ENCODE measurements at regions not wholly inside any gene's neighbourhood (a gene's known extent, or its start where the extent isn't known, plus 50 kb on each side); places are given as distances from the start of the nearest gene placed in this dataset.

- FAIRE-seq = no peak
These were observed 69.5 kb upstream of the CIBAR2 start for GRCh38 chr16:85181739-85182129.

GRCh38 chr16:85182286-85182685, 70.0 kb upstream of the CIBAR2 start:
- Histone ChIP-seq H3K27ac (ENCODE audit: control insufficient read depth, insufficient read depth, low read length) (no peak overlapping the region), H3K9me3 (ENCODE audit: control insufficient read depth, low read depth, low read length) (peaks cover 6% of the 10 kb centered on the region), H3K9me1 (ENCODE audit: control insufficient read depth, extremely low read depth, insufficient read depth, low read length) (no peaks in the 10 kb centered on the region), H3K4me2 (ENCODE audit: control insufficient read depth, extremely low read depth, insufficient read depth, low read depth, low read length) (no peak overlapping the region), H3K36me3 (ENCODE audit: control insufficient read depth in 2 of 2, extremely low read depth in 1 of 2, insufficient read depth in 2 of 2, low read length in 2 of 2) (peaks cover 0 to 5% of the 10 kb centered on the region in 2 experiments), H2AFZ (ENCODE audit: control insufficient read depth, low read length) (no peak overlapping the region), H4K20me1 (ENCODE audit: control insufficient read depth, extremely low read depth, insufficient read depth, low read length) (peaks cover 3% of the 10 kb centered on the region), H3K4me1 (ENCODE audit: control insufficient read depth, extremely low read depth, insufficient read depth, low read length) (no peaks in the 10 kb centered on the region), H3K79me2 (ENCODE audit: control insufficient read depth, insufficient read depth, low read length) (peaks cover 3% of the 10 kb centered on the region), H3K4me3 (ENCODE audit: control insufficient read depth in 2 of 3, extremely low read depth in 1 of 3, insufficient read depth in 2 of 3, low read depth in 1 of 3, low read length in 3 of 3) (no peak overlapping the region), H3K9ac (ENCODE audit: control insufficient read depth, extremely low read depth, insufficient read depth, low read length) (no peak overlapping the region), H3K27me3 (ENCODE audit: control insufficient read depth, extremely low read depth, insufficient read depth, low read length) (no peaks in the 10 kb centered on the region)
- DNase-seq (ENCODE audit: low read depth, low spot score) (no peak), FAIRE-seq (no peak)
- TF ChIP-seq CTCF (optimal IDR thresholded peaks at IDR 0.05 in 1 of 3, IDR thresholded peaks at IDR 0.05 in 1 of 3, conservative IDR thresholded peaks at IDR 0.05 in 1 of 3; ENCODE audit: extremely low read depth in 1 of 3, insufficient read depth in 2 of 3, low read length in 3 of 3) (no peak), EZH2 (IDR thresholded peaks at IDR 0.05; ENCODE audit: low read length) (no peak)
- dilution Hi-C loops (cut with MboI; ENCODE audit: extremely low pct_ligation_motif_present, low sequenced_read_pairs) = no loop called here

More at GRCh38 chr16:85181739-85182129, 69.5 kb upstream of the CIBAR2 start:
- peaks cover 3% of the 10 kb centered on the region for H4K20me1 ChIP-seq (ENCODE audit: control insufficient read depth, extremely low read depth, insufficient read depth, low read length)
- H3K79me2 ChIP-seq (ENCODE audit: control insufficient read depth, insufficient read depth, low read length) = peaks cover 3% of the 10 kb centered on the region
- no peak overlapping the region for H3K27ac ChIP-seq (ENCODE audit: control insufficient read depth, insufficient read depth, low read length)
- H3K27me3 ChIP-seq (ENCODE audit: control insufficient read depth, extremely low read depth, insufficient read depth, low read length) = no peaks in the 10 kb centered on the region
- TF ChIP-seq EZH2 (IDR thresholded peaks at IDR 0.05; ENCODE audit: low read length) (no peak), CTCF (optimal IDR thresholded peaks at IDR 0.05 in 1 of 3, IDR thresholded peaks at IDR 0.05 in 1 of 3, conservative IDR thresholded peaks at IDR 0.05 in 1 of 3; ENCODE audit: extremely low read depth in 1 of 3, insufficient read depth in 2 of 3, low read length in 3 of 3) (no peak)
- H3K9ac ChIP-seq (ENCODE audit: control insufficient read depth, extremely low read depth, insufficient read depth, low read length) = no peak overlapping the region
- dilution Hi-C loops (cut with MboI; ENCODE audit: extremely low pct_ligation_motif_present, low sequenced_read_pairs) = no loop called here
- H3K4me2 ChIP-seq (ENCODE audit: control insufficient read depth, extremely low read depth, insufficient read depth, low read depth, low read length) = no peak overlapping the region
- DNase-seq (ENCODE audit: low read depth, low spot score) = no peak
- no peak overlapping the region for H2AFZ ChIP-seq (ENCODE audit: control insufficient read depth, low read length)
- peaks cover 0 to 5% of the 10 kb centered on the region in 2 experiments for H3K36me3 ChIP-seq (ENCODE audit: control insufficient read depth in 2 of 2, extremely low read depth in 1 of 2, insufficient read depth in 2 of 2, low read length in 2 of 2)
- H3K9me1 ChIP-seq (ENCODE audit: control insufficient read depth, extremely low read depth, insufficient read depth, low read length) = no peaks in the 10 kb centered on the region
- H3K4me1 ChIP-seq (ENCODE audit: control insufficient read depth, extremely low read depth, insufficient read depth, low read length) = no peaks in the 10 kb centered on the region
- H3K4me3 ChIP-seq (ENCODE audit: control insufficient read depth in 2 of 3, extremely low read depth in 1 of 3, insufficient read depth in 2 of 3, low read depth in 1 of 3, low read length in 3 of 3) = no peak overlapping the region
- peaks cover 6% of the 10 kb centered on the region for H3K9me3 ChIP-seq (ENCODE audit: control insufficient read depth, low read depth, low read length)
